Esophagus muscularis mucosa (tissue), 4 donors: ENCODE measurements at regions not wholly inside any gene's neighbourhood (a gene's known extent, or its start where the extent isn't known, plus 50 kb on each side); places are given as distances from the start of the nearest gene placed in this dataset.

Experiments
- CTCF ChIP-seq, 3 experiments: fragments of 200-600 bp in 2 of 3; fragments of 450-650 bp in 1 of 3; sonication (generic) in 2 of 3; IDR thresholded peaks; one replicate each; pipeline ENCODE4 v1.5.1; 2017 to 2019; ENCODE audit warnings: antibody characterized with exemption in 3 of 3, mild to moderate bottlenecking in 2 of 3, moderate library complexity in 1 of 3
- EP300 ChIP-seq: sonication (generic); formaldehyde crosslinking; IDR thresholded peaks from one replicate; pipeline ENCODE4 v1.6.1; 2017; ENCODE audit warnings: antibody characterized with exemption
- POLR2A ChIP-seq: fragments of 450-650 bp; IDR thresholded peaks from one replicate; pipeline ENCODE4 v1.6.1; 2017; ENCODE audit warnings: antibody characterized with exemption, moderate library complexity, mild to moderate bottlenecking, low read depth

DNA sequence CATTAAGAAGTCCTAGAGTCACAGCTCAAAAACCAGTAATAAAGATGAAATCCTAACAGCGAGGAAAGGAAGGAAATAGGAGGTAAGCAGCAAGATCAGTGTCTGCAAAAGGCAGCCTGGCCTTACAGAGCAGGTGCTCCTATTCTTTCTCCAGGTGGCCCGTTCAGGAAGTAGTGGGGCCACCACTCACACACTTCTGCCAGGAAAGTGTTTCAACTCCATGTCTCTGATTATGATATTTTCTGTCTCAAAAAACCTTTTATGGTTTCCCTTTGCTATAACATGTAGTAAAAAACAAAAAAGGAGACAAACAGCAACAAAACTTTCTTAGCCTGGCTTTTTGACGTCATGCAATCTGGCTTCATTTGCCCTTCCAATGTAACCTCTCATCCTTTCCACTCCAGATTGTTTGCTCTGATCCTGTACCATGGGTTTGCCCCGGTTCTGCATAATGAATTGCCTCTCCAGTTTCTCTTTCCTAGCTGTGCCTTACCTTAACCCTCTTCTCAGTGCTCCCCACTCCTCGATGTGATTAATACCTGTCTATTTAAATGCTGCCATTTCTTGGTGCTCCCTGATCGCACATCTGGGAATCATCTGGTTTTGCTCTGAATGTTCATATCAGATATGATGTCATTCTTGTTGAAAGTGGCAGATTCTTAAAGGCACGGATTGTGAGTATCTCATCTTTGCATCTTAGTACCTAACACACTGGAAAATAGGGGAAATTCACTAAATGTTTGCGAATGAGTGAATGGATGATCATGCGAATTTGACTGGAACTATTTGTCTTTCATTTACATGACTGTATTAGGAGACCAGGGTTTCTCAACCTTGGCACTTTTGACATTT is 50.6 kb upstream of the PTPRM start:
- TF ChIP-seq CTCF (IDR thresholded peaks at IDR 0.05) (no peak), EP300 (no peak), POLR2A (no peak)
